ENCODE measurements at regions not wholly inside any gene's neighbourhood (a gene's known extent, or its start where the extent isn't known, plus 50 kb on each side); places are given as distances from the start of the nearest gene placed in this dataset.

- Histone ChIP-seq H2AFZ (ENCODE audit: low read length) (no peak overlapping the region), H3K4me1 (ENCODE audit: insufficient read depth, low read length) (no peaks in the 10 kb centered on the region), H3K27ac (ENCODE audit: low read depth, low read length) (no peak overlapping the region), H3K79me2 (ENCODE audit: insufficient read depth, low read length) (no peaks in the 10 kb centered on the region), H3K9me3 (ENCODE audit: low read depth, low read length) (no peaks in the 10 kb centered on the region), H3K4me2 (ENCODE audit: insufficient read depth, low read length) (no peak overlapping the region), H3K4me3 (ENCODE audit: insufficient read depth, low read length) (no peak overlapping the region), H3K36me3 (ENCODE audit: insufficient read depth, low read length) (no peaks in the 10 kb centered on the region), H3K27me3 (ENCODE audit: insufficient read depth, low read length) (no peaks in the 10 kb centered on the region), H4K20me1 (ENCODE audit: insufficient read depth, low read length) (no peaks in the 10 kb centered on the region)
- no peak for DNase-seq (ENCODE audit: insufficient read length, low spot score, missing footprints)
- TF ChIP-seq CTCF (IDR thresholded peaks at IDR 0.05; ENCODE audit: extremely low read depth, low read depth, low read length): no peak
Measured at GRCh38 chr4:160318567-160319220, 1215.8 kb downstream of the RAPGEF2 start.

GRCh38 chr4:160319221-160319867 lies 1216.5 kb downstream of the RAPGEF2 start:
- DNase-seq (ENCODE audit: insufficient read length, low spot score, missing footprints): no peak
- no peak overlapping the region for H3K27ac ChIP-seq (ENCODE audit: low read depth, low read length)
- H2AFZ ChIP-seq (ENCODE audit: low read length): no peak overlapping the region
- H3K4me2 ChIP-seq (ENCODE audit: insufficient read depth, low read length): no peak overlapping the region
- no peak for TF ChIP-seq CTCF (IDR thresholded peaks at IDR 0.05; ENCODE audit: extremely low read depth, low read depth, low read length)
- no peaks in the 10 kb centered on the region for H3K79me2 ChIP-seq (ENCODE audit: insufficient read depth, low read length)
- no peaks in the 10 kb centered on the region for H3K4me1 ChIP-seq (ENCODE audit: insufficient read depth, low read length)
- no peaks in the 10 kb centered on the region for H4K20me1 ChIP-seq (ENCODE audit: insufficient read depth, low read length)
- H3K36me3 ChIP-seq (ENCODE audit: insufficient read depth, low read length): no peaks in the 10 kb centered on the region
- no peak overlapping the region for H3K4me3 ChIP-seq (ENCODE audit: insufficient read depth, low read length)
- no peaks in the 10 kb centered on the region for H3K9me3 ChIP-seq (ENCODE audit: low read depth, low read length)
- H3K27me3 ChIP-seq (ENCODE audit: insufficient read depth, low read length): no peaks in the 10 kb centered on the region

GRCh38 chr4:160319868-160320260 lies 1217.0 kb downstream of the RAPGEF2 start:
- H3K4me2 ChIP-seq (ENCODE audit: insufficient read depth, low read length): no peak overlapping the region
- no peaks in the 10 kb centered on the region for H3K79me2 ChIP-seq (ENCODE audit: insufficient read depth, low read length)
- H3K4me3 ChIP-seq (ENCODE audit: insufficient read depth, low read length): no peak overlapping the region
- no peaks in the 10 kb centered on the region for H3K4me1 ChIP-seq (ENCODE audit: insufficient read depth, low read length)
- no peak overlapping the region for H2AFZ ChIP-seq (ENCODE audit: low read length)
- no peak for TF ChIP-seq CTCF (IDR thresholded peaks at IDR 0.05; ENCODE audit: extremely low read depth, low read depth, low read length)
- H4K20me1 ChIP-seq (ENCODE audit: insufficient read depth, low read length): no peaks in the 10 kb centered on the region
- H3K27ac ChIP-seq (ENCODE audit: low read depth, low read length): no peak overlapping the region
- no peaks in the 10 kb centered on the region for H3K9me3 ChIP-seq (ENCODE audit: low read depth, low read length)
- no peak for DNase-seq (ENCODE audit: insufficient read length, low spot score, missing footprints)
- no peaks in the 10 kb centered on the region for H3K36me3 ChIP-seq (ENCODE audit: insufficient read depth, low read length)
- H3K27me3 ChIP-seq (ENCODE audit: insufficient read depth, low read length): no peaks in the 10 kb centered on the region

- no peak for DNase-seq (ENCODE audit: insufficient read length, low spot score, missing footprints)
- H3K79me2 ChIP-seq (ENCODE audit: insufficient read depth, low read length): no peaks in the 10 kb centered on the region
- H2AFZ ChIP-seq (ENCODE audit: low read length): no peak overlapping the region
- no peaks in the 10 kb centered on the region for H3K36me3 ChIP-seq (ENCODE audit: insufficient read depth, low read length)
- H4K20me1 ChIP-seq (ENCODE audit: insufficient read depth, low read length): no peaks in the 10 kb centered on the region
- H3K27ac ChIP-seq (ENCODE audit: low read depth, low read length): no peak overlapping the region
- H3K4me3 ChIP-seq (ENCODE audit: insufficient read depth, low read length): no peak overlapping the region
- H3K4me1 ChIP-seq (ENCODE audit: insufficient read depth, low read length): no peaks in the 10 kb centered on the region
- no peak overlapping the region for H3K4me2 ChIP-seq (ENCODE audit: insufficient read depth, low read length)
- no peak for TF ChIP-seq CTCF (IDR thresholded peaks at IDR 0.05; ENCODE audit: extremely low read depth, low read depth, low read length)
- no peaks in the 10 kb centered on the region for H3K27me3 ChIP-seq (ENCODE audit: insufficient read depth, low read length)
- H3K9me3 ChIP-seq (ENCODE audit: low read depth, low read length): no peaks in the 10 kb centered on the region
Measured at GRCh38 chr4:160326110-160326509, 1223.2 kb downstream of the RAPGEF2 start.
